HCT116 (cell line): ENCODE measurements at regions not wholly inside any gene's neighbourhood (a gene's known extent, or its start where the extent isn't known, plus 50 kb on each side); places are given as distances from the start of the nearest gene placed in this dataset.

ENCODE experiments used
- ATAC-seq: fragments of 200-7000 bp; cut with Tn5 transposase; 2 replicates; pipeline ENCODE4 v1.9.1; 2020; ENCODE audit warnings: mild to moderate bottlenecking, moderate library complexity
- BruUV-seq: library from RNA; stranded (reverse); fragments of 400-500 nt; replicated peaks from 2 replicates; lab custom pipeline; 2021; lab: Mats Ljungman, UMichigan
- CTCF ChIA-PET: fragments of 300-600 bp; sonication (Branson Sonifier 250); formaldehyde crosslinking; loops from one replicate; lab custom pipeline; 2021; ENCODE audit warnings: antibody characterized with exemption; lab: Charles Lee
- POLR2A ChIA-PET: fragments of 300-600, 350-600 bp; sonication (Branson Sonifier 250); formaldehyde crosslinking; loops from one replicate; lab custom pipeline; 2021; ENCODE audit warnings: antibody characterized with exemption; lab: Charles Lee
- RAD21 ChIA-PET, 2 experiments: fragments of 300-600 bp; sonication (Branson Sonifier 250); formaldehyde crosslinking; loops; one replicate each; lab custom pipeline; 2023; ENCODE audit warnings: low total read pairs in 2 of 2; ENCODE audit not compliant: uncharacterized antibody in 2 of 2, unreplicated experiment in 2 of 2, low non-redundant PET in 1 of 2; lab: Charles Lee
- DNase-seq: peaks from one replicate; pipeline ENCODE4 v3.0.0-alpha.2; 2010; ENCODE audit warnings: low read depth, low spot score
- H2AFZ ChIP-seq: fragments of 200-600 bp; shearing (Covaris generic), sonication (generic); 2 replicates; pipeline ENCODE4 v1.6.1; 2017; ENCODE audit warnings: low read depth, mixed run types, mixed read lengths, antibody characterized with exemption, low read length; ENCODE audit not compliant: poor library complexity, severe bottlenecking
- H3K27ac ChIP-seq: 2 replicates; pipeline ENCODE4 v1.5.1; 2012; ENCODE audit warnings: low read depth, low read length
- H3K27me3 ChIP-seq: fragments of 200-600 bp; sonication (generic); 2 replicates; pipeline ENCODE4 v1.6.1; 2016; ENCODE audit warnings: mixed run types, low read length, mixed read lengths; ENCODE audit not compliant: insufficient read depth
- H3K36me3 ChIP-seq, 2 experiments: fragments of 200-500 bp in 1 of 2; fragments of 200-600 bp in 1 of 2; sonication (Bioruptor generic) in 1 of 2; sonication (generic) in 1 of 2; 2 replicates each; pipeline versions ENCODE4 v1.5.1 to v1.6.1; 2014 to 2016; ENCODE audit warnings: low read length in 2 of 2, inconsistent platforms in 1 of 2, mixed read lengths in 1 of 2, mixed run types in 1 of 2; ENCODE audit not compliant: insufficient read depth in 2 of 2, control insufficient read depth in 1 of 2
- H3K4me1 ChIP-seq, 2 experiments: fragments of 200-600 bp in 1 of 2; sonication (generic) in 1 of 2; 2 replicates each; pipeline versions ENCODE4 v1.5.1 to v1.6.1; 2012 to 2017; ENCODE audit warnings: low read length in 2 of 2, inconsistent platforms in 1 of 2, mild to moderate bottlenecking in 1 of 2, mixed read lengths in 1 of 2, mixed run types in 1 of 2, moderate library complexity in 1 of 2; ENCODE audit not compliant: insufficient read depth in 2 of 2, control insufficient read depth in 1 of 2
- H3K4me2 ChIP-seq: fragments of 200-600 bp; sonication (generic); 2 replicates; pipeline ENCODE4 v1.6.1; 2017; ENCODE audit warnings: mixed run types, low read length, mixed read lengths
- H3K4me3 ChIP-seq, 2 experiments: fragments of 200-600 bp in 1 of 2; sonication (generic) in 1 of 2; replicated peaks in 1 of 2; 2 replicates each; pipeline ENCODE4 v1.5.1; 2011 to 2016; ENCODE audit warnings: low read length in 2 of 2, control low read depth in 1 of 2, low read depth in 1 of 2, mild to moderate bottlenecking in 1 of 2, mixed read lengths in 1 of 2, mixed run types in 1 of 2
- H3K79me2 ChIP-seq: fragments of 200-600 bp; sonication (generic); 2 replicates; pipeline ENCODE4 v1.6.1; 2017; ENCODE audit warnings: mild to moderate bottlenecking, mixed run types, low read length, moderate library complexity, mixed read lengths; ENCODE audit not compliant: insufficient read depth
- H3K9ac ChIP-seq: fragments of 200-600 bp; sonication (generic); 2 replicates; pipeline ENCODE4 v1.6.1; 2016; ENCODE audit warnings: low read length, mixed read lengths
- H3K9me2 ChIP-seq: fragments of 200-600 bp; sonication (generic), shearing (Covaris generic); 2 replicates; pipeline ENCODE4 v1.6.1; 2017; ENCODE audit warnings: mixed run types, mild to moderate bottlenecking, moderate library complexity; ENCODE audit not compliant: insufficient read depth
- H3K9me3 ChIP-seq, 2 experiments: fragments of 200-500 bp in 1 of 2; fragments of 200-600 bp in 1 of 2; sonication (Bioruptor generic) in 1 of 2; sonication (generic) in 1 of 2; 2 replicates each; pipeline ENCODE4 v1.6.1; 2014 to 2017; ENCODE audit warnings: low read length in 2 of 2, mixed read lengths in 2 of 2, inconsistent platforms in 1 of 2, low read depth in 1 of 2, mild to moderate bottlenecking in 1 of 2, mixed run types in 1 of 2, moderate library complexity in 1 of 2; ENCODE audit not compliant: control insufficient read depth in 1 of 2, insufficient read depth in 1 of 2
- H4K20me1 ChIP-seq: fragments of 200-600 bp; sonication (generic), shearing (Covaris generic); 2 replicates; pipeline ENCODE4 v1.6.1; 2017; ENCODE audit warnings: mixed run types, mild to moderate bottlenecking, moderate library complexity; ENCODE audit not compliant: insufficient read depth
- CEBPB ChIP-seq: IDR thresholded peaks from 2 replicates; pipeline ENCODE4 v1.6.1; 2012; ENCODE audit warnings: low read depth
- EGR1 ChIP-seq: IDR thresholded peaks from 2 replicates; pipeline ENCODE4 v1.6.1; 2012; ENCODE audit warnings: low read depth
- EZH2 ChIP-seq: fragments of 200-600 bp; sonication (generic); IDR thresholded peaks from 2 replicates; pipeline ENCODE4 v1.6.1; 2017; ENCODE audit warnings: antibody characterized with exemption, mixed run types
- EZH2phosphoT487 ChIP-seq: fragments of 200-600 bp; IDR thresholded peaks from 2 replicates; pipeline ENCODE4 v1.6.1; 2018; ENCODE audit warnings: antibody characterized with exemption, borderline replicate concordance
- FOSL1 ChIP-seq: IDR thresholded peaks from 2 replicates; pipeline ENCODE4 v1.6.1; 2012; ENCODE audit warnings: low read depth
- POLR2AphosphoS5 ChIP-seq: IDR thresholded peaks from 2 replicates; pipeline ENCODE4 v1.6.1; 2011; ENCODE audit warnings: mild to moderate bottlenecking, low read depth, low read length, moderate library complexity
- RAD21 ChIP-seq: IDR thresholded peaks from 2 replicates; pipeline ENCODE4 v1.6.1; 2012; ENCODE audit warnings: low read depth, mild to moderate bottlenecking
- SRF ChIP-seq: IDR thresholded peaks from 2 replicates; pipeline ENCODE4 v1.6.1; 2012; ENCODE audit warnings: low read depth
- YY1 ChIP-seq: IDR thresholded peaks from 2 replicates; pipeline ENCODE4 v1.6.1; 2011; ENCODE audit warnings: low read length, low read depth, moderate library complexity, mild to moderate bottlenecking; ENCODE audit not compliant: insufficient replicate concordance; ENCODE audit errors: extremely low read depth
- ZFX ChIP-seq: fragments of 450-650 bp; IDR thresholded peaks from 2 replicates; pipeline ENCODE4 v1.6.1; 2017
- ZNF274 ChIP-seq: fragments of 200-500 bp; sonication (Bioruptor generic); IDR thresholded peaks from 2 replicates; pipeline ENCODE4 v1.6.1; 2014; ENCODE audit warnings: mild to moderate bottlenecking, low read depth, low read length, inconsistent platforms
- intact Hi-C: fragments of 100-400 bp; cut with micrococcal nuclease; formaldehyde crosslinking; loops from 2 replicates; pipeline ENCODE4 v1.10.0; 2022
- TF ChIP-seq, protein P1 (sequence below): IDR thresholded peaks from 2 replicates; pipeline ENCODE4 v1.6.1; 2012
- TF ChIP-seq, protein P2 (sequence below), 3 experiments: fragments of 200-600 bp in 1 of 3; sonication (generic) in 1 of 3; IDR thresholded peaks in 2 of 3; conservative IDR thresholded peaks in 1 of 3; 2 replicates each; pipeline ENCODE4 v1.5.1; 2012 to 2017; ENCODE audit warnings: low read depth in 2 of 3, low read length in 2 of 3, antibody characterized with exemption in 1 of 3, borderline replicate concordance in 1 of 3, control low read depth in 1 of 3, mild to moderate bottlenecking in 1 of 3, mixed read lengths in 1 of 3, mixed run types in 1 of 3, moderate library complexity in 1 of 3; ENCODE audit not compliant: insufficient read depth in 1 of 3
- TF ChIP-seq, protein P3 (sequence below): IDR thresholded peaks from 2 replicates; pipeline ENCODE4 v1.6.1; 2011; ENCODE audit warnings: mild to moderate bottlenecking, low read length, moderate library complexity; ENCODE audit not compliant: insufficient replicate concordance; ENCODE audit errors: extremely low read depth

DNA sequence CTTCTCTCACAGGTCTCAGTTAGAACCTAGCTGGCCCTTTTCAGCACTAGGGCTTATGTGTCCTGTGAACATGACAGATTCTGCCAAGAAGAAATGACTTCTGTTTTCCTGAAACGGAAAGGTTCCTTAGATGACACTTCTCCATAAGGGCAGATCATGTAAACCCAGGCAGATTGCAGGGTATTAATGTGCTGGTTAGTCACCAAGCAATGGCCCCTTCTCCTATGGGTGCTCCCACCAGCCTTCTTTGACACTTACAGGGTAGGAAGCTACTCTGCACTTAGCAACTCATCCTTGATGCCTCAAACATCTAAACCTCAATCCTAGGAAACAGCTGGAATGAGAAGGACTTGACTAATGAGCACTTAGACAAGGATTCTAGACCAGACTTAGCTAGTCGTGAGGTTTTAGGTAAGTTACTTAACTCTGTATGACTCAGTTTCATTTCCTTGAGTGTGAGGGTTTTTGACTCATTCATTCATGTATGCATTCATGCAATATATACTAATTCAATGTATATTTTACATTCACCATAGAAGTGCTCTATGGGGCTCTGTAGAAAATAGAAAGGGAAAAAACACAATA, 74.1 kb upstream of the PLXNA2 start:
- H3K9me2 ChIP-seq = no peaks in the 10 kb centered on the region
- ATAC-seq = no peak
- H3K36me3 ChIP-seq = no peaks in the 10 kb centered on the region
- H3K27me3 ChIP-seq = 0 out of 2 replicates have a peak, but pooled peaks cover 7% of the 10 kb centered on the region
- TF ChIP-seq EZH2 (no peak), FOSL1 (no peak), CEBPB (no peak), RAD21 (no peak), SRF (no peak)
- TF ChIP-seq, protein P1, sequence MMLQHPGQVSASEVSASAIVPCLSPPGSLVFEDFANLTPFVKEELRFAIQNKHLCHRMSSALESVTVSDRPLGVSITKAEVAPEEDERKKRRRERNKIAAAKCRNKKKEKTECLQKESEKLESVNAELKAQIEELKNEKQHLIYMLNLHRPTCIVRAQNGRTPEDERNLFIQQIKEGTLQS = no peak
- TF ChIP-seq, protein P2, sequence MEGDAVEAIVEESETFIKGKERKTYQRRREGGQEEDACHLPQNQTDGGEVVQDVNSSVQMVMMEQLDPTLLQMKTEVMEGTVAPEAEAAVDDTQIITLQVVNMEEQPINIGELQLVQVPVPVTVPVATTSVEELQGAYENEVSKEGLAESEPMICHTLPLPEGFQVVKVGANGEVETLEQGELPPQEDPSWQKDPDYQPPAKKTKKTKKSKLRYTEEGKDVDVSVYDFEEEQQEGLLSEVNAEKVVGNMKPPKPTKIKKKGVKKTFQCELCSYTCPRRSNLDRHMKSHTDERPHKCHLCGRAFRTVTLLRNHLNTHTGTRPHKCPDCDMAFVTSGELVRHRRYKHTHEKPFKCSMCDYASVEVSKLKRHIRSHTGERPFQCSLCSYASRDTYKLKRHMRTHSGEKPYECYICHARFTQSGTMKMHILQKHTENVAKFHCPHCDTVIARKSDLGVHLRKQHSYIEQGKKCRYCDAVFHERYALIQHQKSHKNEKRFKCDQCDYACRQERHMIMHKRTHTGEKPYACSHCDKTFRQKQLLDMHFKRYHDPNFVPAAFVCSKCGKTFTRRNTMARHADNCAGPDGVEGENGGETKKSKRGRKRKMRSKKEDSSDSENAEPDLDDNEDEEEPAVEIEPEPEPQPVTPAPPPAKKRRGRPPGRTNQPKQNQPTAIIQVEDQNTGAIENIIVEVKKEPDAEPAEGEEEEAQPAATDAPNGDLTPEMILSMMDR (IDR thresholded peaks at IDR 0.05 in 2 of 3, conservative IDR thresholded peaks at IDR 0.05 in 1 of 3; ENCODE audit: borderline replicate concordance in 1 of 3, insufficient read depth in 1 of 3, low read depth in 2 of 3, low read length in 2 of 3) = no peak
- TF ChIP-seq, all 23 proteins: peak for 0
- Histone ChIP-seq H3K27ac (no peak overlapping the region), H3K4me2 (no peak overlapping the region), H4K20me1 (no peaks in the 10 kb centered on the region), H3K4me3 (no peak overlapping the region), H3K9me3 (no peaks in the 10 kb centered on the region), H2AFZ (no peak overlapping the region), H3K4me1 (no peaks in the 10 kb centered on the region), H3K79me2 (no peaks in the 10 kb centered on the region), H3K9ac (no peak overlapping the region)
- intact Hi-C loops = no loop called here
- ChIA-PET RAD21 (no interaction called here), CTCF (no interaction called here), POLR2A (no interaction called here)
- BruUV-seq = no TSS peak
- DNase-seq = no peak

DNA sequence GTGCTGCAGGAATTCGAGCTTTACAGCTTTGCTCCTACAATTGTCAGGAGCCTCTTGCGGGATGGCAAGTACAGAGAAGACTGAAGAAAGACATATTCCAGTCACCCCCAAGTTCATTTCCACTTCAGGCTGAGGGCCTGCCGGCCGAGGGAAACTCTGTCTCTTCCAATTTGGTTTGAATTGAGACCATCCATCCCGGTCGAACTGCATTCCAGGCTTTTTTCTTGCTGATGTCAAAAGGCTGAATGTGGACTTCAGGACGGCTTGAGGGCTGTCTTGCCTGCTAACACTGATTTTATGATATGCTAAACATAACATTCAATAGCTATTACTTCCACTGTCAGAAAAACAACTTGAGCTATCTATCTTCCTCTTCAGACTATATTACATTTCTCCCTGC, 79.8 kb upstream of the PLXNA2 start:
- H3K36me3 ChIP-seq = no peaks in the 10 kb centered on the region
- H3K4me2 ChIP-seq = no peak overlapping the region
- DNase-seq (no peak), ATAC-seq (no peak)
- POLR2A ChIA-PET = no interaction called here
- intact Hi-C loops = no loop called here
- no peak overlapping the region for H3K4me3 ChIP-seq
- H3K9me2 ChIP-seq = no peaks in the 10 kb centered on the region
- no peaks in the 10 kb centered on the region for H3K9me3 ChIP-seq
- H2AFZ ChIP-seq = no peak overlapping the region
- H4K20me1 ChIP-seq = no peaks in the 10 kb centered on the region
- TF ChIP-seq EGR1 = no peak
- TF ChIP-seq ZFX = no peak
- TF ChIP-seq ZNF274 = no peak
- no peak for TF ChIP-seq POLR2AphosphoS5
- TF ChIP-seq YY1 = no peak
- TF ChIP-seq, protein P3, sequence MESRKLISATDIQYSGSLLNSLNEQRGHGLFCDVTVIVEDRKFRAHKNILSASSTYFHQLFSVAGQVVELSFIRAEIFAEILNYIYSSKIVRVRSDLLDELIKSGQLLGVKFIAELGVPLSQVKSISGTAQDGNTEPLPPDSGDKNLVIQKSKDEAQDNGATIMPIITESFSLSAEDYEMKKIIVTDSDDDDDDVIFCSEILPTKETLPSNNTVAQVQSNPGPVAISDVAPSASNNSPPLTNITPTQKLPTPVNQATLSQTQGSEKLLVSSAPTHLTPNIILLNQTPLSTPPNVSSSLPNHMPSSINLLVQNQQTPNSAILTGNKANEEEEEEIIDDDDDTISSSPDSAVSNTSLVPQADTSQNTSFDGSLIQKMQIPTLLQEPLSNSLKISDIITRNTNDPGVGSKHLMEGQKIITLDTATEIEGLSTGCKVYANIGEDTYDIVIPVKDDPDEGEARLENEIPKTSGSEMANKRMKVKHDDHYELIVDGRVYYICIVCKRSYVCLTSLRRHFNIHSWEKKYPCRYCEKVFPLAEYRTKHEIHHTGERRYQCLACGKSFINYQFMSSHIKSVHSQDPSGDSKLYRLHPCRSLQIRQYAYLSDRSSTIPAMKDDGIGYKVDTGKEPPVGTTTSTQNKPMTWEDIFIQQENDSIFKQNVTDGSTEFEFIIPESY = no peak
- TF ChIP-seq EZH2phosphoT487 = no peak
- TF ChIP-seq, all 23 proteins: peak for 0
- Histone ChIP-seq H3K27me3 (0 out of 2 replicates have a peak, but pooled peaks cover 4% of the 10 kb centered on the region), H3K27ac (no peak overlapping the region), H3K4me1 (no peaks in the 10 kb centered on the region), H3K79me2 (no peaks in the 10 kb centered on the region), H3K9ac (no peak overlapping the region)
- RAD21 ChIA-PET = no interaction called here
- no TSS peak for BruUV-seq
- CTCF ChIA-PET = no interaction called here
